ENCODE measurements at regions not wholly inside any gene's neighbourhood (a gene's known extent, or its start where the extent isn't known, plus 50 kb on each side); places are given as distances from the start of the nearest gene placed in this dataset.

DNA sequence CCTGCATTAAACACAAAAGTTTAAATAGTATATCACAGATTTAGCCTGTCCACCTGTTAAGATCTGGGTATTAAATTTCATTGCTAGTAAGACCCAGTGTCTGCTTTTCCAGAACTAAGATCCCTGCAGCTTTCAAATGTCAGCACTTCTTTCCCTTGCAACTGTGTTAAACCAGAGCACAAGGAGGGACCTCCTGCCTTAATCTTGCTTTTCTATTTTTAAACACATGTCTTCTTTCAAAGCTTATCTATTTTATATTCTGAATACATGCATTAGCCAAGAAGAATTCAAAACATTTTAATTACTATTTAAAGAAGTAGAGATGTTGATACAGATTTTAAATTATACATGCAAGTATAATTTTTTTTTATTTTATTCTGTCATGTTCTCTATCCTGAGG, 315.1 kb downstream of the ARPP21 start:
- no peak overlapping the region for H3K4me3 ChIP-seq
- intact Hi-C loops (cut with DNase I): no loop called here
- H3K36me3 ChIP-seq: no peaks in the 10 kb centered on the region
- no peak for TF ChIP-seq POLR2AphosphoS5 (IDR thresholded peaks at IDR 0.05)
- no peak for TF ChIP-seq CTCF (IDR thresholded peaks at IDR 0.05)
- TF ChIP-seq POLR2A (IDR thresholded peaks at IDR 0.05): no peak
- H3K9me3 ChIP-seq: no peaks in the 10 kb centered on the region
- DNase-seq (ENCODE audit: low spot score): no peak
- no peaks in the 10 kb centered on the region for H3K4me1 ChIP-seq (replicated peaks)
- no peak overlapping the region for H3K27ac ChIP-seq
- H3K27me3 ChIP-seq (replicated peaks; ENCODE audit: insufficient read depth): no peaks in the 10 kb centered on the region

DNA sequence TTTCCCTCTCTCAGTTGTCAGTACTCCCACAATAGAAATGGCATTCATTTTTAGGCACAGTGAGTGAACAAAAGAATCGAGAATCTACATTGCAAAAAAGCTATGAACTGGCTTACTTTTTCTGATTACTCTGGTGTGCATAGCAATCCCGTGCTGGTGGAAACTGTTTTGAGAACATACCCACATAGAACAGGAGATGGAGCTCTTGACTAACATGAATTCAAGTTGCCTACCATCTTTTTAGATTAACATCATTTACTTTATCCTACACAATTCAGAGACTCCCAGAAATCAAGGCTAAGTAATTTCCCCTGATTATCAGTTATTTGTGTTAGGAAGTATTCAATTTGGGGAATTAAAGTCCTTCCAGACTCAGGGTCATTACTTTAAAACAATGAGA, 326.6 kb downstream of the ARPP21 start:
- H3K4me3 ChIP-seq: no peak overlapping the region
- DNase-seq (ENCODE audit: low spot score): no peak
- intact Hi-C loops (cut with DNase I): loop anchor here (2.0 kb wide), 1 partner anchor 733 kb away; no protein-coding TSS in a partner anchor
- WGBS: 8% methylated on average over 2 of the region's 2 CpGs
- H3K27ac ChIP-seq: no peak overlapping the region
- no peaks in the 10 kb centered on the region for H3K36me3 ChIP-seq
- peak in 3 of 4 experiments; percentile 12 to 52 (median 46) for TF ChIP-seq CTCF (IDR thresholded peaks at IDR 0.05)
- no peak for TF ChIP-seq POLR2AphosphoS5 (IDR thresholded peaks at IDR 0.05)
- no peak for TF ChIP-seq POLR2A (IDR thresholded peaks at IDR 0.05)
- no peaks in the 10 kb centered on the region for H3K4me1 ChIP-seq (replicated peaks)
- no peaks in the 10 kb centered on the region for H3K9me3 ChIP-seq
- H3K27me3 ChIP-seq (replicated peaks; ENCODE audit: insufficient read depth): no peaks in the 10 kb centered on the region

- H3K27me3 ChIP-seq (replicated peaks; ENCODE audit: insufficient read depth): no peaks in the 10 kb centered on the region
- TF ChIP-seq CTCF (IDR thresholded peaks at IDR 0.05) (no peak), POLR2A (IDR thresholded peaks at IDR 0.05) (no peak), POLR2AphosphoS5 (IDR thresholded peaks at IDR 0.05) (no peak)
- no peak for DNase-seq (ENCODE audit: low spot score)
- H3K9me3 ChIP-seq: no peaks in the 10 kb centered on the region
- intact Hi-C loops (cut with DNase I): loop anchor here (2.0 kb wide), 1 partner anchor 732 kb away; no protein-coding TSS in a partner anchor
- H3K4me1 ChIP-seq (replicated peaks): no peaks in the 10 kb centered on the region
- no peak overlapping the region for H3K4me3 ChIP-seq
- no peaks in the 10 kb centered on the region for H3K36me3 ChIP-seq
- no peak overlapping the region for H3K27ac ChIP-seq
- 84% methylated on average over 3 of the region's 3 CpGs for WGBS
Measured at GRCh38 chr3:35966629-35967464, 327.5 kb downstream of the ARPP21 start.

GRCh38 chr3:35968043-35968622, 328.8 kb downstream of the ARPP21 start:
- Histone ChIP-seq H3K4me1 (replicated peaks) (no peaks in the 10 kb centered on the region), H3K9me3 (no peaks in the 10 kb centered on the region), H3K4me3 (no peak overlapping the region), H3K27me3 (replicated peaks; ENCODE audit: insufficient read depth) (no peaks in the 10 kb centered on the region), H3K27ac (no peak overlapping the region), H3K36me3 (no peaks in the 10 kb centered on the region)
- DNase-seq (ENCODE audit: low spot score): no peak
- TF ChIP-seq POLR2AphosphoS5 (IDR thresholded peaks at IDR 0.05) (no peak), CTCF (IDR thresholded peaks at IDR 0.05) (no peak), POLR2A (IDR thresholded peaks at IDR 0.05) (no peak)
- intact Hi-C loops (cut with DNase I): no loop called here
- 45% methylated on average over 1 of the region's 1 CpG for WGBS

DNA sequence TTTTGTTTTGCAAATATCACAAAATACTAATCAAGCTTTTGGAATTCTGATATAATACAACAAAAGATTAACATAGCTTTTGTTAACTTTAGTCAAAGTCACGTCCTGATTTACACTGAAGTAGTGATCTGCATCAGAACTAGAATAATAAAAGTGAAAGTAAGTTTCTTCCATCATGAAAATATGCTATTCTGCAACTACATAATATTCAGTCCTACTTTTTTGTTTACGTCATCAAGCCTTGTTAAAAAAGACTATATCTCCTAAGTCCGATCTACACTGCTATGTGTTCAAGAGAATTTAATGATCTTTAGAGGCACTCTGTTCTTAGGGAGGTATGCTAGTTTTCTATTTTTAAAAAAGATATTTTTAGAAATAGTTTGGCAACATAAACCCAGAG, 330.1 kb downstream of the ARPP21 start:
- no peak for DNase-seq (ENCODE audit: low spot score)
- intact Hi-C loops (cut with DNase I): no loop called here
- 28% methylated on average over 3 of the region's 3 CpGs for WGBS
- Histone ChIP-seq H3K27ac (no peak overlapping the region), H3K27me3 (replicated peaks; ENCODE audit: insufficient read depth) (no peaks in the 10 kb centered on the region), H3K36me3 (no peaks in the 10 kb centered on the region), H3K9me3 (no peaks in the 10 kb centered on the region), H3K4me3 (no peak overlapping the region), H3K4me1 (replicated peaks) (no peaks in the 10 kb centered on the region)
- TF ChIP-seq CTCF (IDR thresholded peaks at IDR 0.05) (no peak), POLR2AphosphoS5 (IDR thresholded peaks at IDR 0.05) (no peak), POLR2A (IDR thresholded peaks at IDR 0.05) (no peak)
